NCI-H510A treated with DMSO at 0.1 percent for 48 hours (cell line): ENCODE measurements at regions not wholly inside any gene's neighbourhood (a gene's known extent, or its start where the extent isn't known, plus 50 kb on each side); places are given as distances from the start of the nearest gene placed in this dataset.
"Not testable (repeated sequence)": the region's sequence is repeated elsewhere in the genome, so short reads cannot be mapped to it uniquely, and the experiment has no call there.

Experiments used
- DNase-seq: peaks from one replicate; lab custom pipeline; 2025; lab: John Stamatoyannopoulos, UW

GRCh38 chr5:45057564-45057963, 248.8 kb downstream of the MRPS30 start:
- DNase-seq = no peak

GRCh38 chr5:45060724-45061123, 252.0 kb downstream of the MRPS30 start:
- no peak for DNase-seq

- no peak for DNase-seq
Measured at GRCh38 chr5:45062044-45062443, 253.3 kb downstream of the MRPS30 start.

GRCh38 chr5:45081082-45081481, 272.3 kb downstream of the MRPS30 start:
- no peak for DNase-seq

GRCh38 chr5:45089870-45090269, 281.1 kb downstream of the MRPS30 start:
- DNase-seq = no peak

GRCh38 chr5:45093377-45093776, 284.6 kb downstream of the MRPS30 start:
- DNase-seq = no peak

DNA sequence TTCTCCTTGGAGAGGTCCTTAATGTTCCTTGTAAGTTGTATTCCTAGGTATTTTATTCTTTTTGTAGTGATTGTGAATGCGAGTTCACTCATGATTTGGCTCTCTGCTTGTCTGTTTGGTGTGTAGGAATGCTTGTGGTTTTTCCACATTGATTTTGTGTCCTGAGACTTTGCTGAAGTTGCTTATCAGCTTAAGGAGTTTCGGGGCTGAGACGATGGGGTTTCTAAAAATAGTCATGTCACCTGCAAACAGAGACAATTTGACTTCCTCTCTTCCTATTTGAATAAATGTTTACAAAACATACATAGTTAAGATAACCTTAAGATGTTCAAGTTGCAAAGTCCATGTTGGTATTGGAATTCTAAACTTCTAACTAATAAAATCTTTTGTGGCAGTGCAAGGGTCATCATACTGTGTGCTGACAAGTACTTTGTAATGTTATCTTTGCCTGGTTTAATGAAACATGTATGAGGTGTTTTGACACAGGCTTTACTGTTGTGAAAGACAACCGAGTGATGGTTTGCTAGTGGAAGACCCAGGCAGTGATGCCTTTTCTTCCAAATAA, 286.2 kb downstream of the MRPS30 start:
- no peak for DNase-seq

- no peak for DNase-seq
Measured at GRCh38 chr5:45098483-45098882, 289.7 kb downstream of the MRPS30 start.

- DNase-seq = no peak
Measured at GRCh38 chr5:45101146-45101545, 292.4 kb downstream of the MRPS30 start.

- no peak for DNase-seq
Measured at GRCh38 chr5:45105491-45105994, 296.8 kb downstream of the MRPS30 start.

GRCh38 chr5:45109062-45109461, 300.3 kb downstream of the MRPS30 start:
- no peak for DNase-seq

GRCh38 chr5:45109636-45110035, 300.9 kb downstream of the MRPS30 start:
- DNase-seq = no peak

DNA sequence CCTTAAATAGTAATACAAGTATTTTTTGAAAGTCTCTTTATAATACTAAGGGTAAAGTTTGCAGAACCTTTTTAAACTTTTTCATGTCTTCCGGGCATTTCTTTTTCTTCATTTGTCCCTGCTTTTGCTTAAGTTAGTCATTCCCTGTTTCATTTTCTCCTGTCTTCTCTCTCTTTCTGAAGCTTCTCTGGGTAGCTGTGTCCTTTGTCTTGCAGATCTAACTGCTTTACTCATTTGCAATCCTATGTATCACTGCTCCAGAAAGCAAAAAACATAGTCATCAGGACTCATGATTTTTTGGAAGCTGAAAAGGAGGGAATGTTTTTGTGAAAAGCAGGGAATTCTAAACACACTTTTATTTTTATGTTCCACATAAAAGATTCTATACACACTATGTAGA, 301.7 kb downstream of the MRPS30 start:
- no peak for DNase-seq

DNA sequence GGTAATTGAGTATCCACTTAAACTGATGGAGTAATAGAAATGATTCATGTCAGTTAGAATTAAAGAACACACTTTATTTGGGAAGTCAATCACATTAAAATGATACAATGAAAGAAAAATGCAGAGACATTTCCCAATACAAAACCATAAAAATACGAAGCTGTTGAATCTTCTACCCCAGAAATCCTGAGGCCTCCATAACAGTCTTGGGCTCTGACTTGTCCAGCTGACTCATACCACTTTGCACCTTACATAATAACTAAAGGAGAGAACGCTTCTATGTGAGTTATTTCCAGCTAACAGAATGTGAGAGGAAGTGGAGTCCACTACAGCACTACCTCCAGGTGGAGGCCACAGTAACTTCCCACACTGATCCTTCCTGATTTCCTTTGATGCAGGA, 305.0 kb downstream of the MRPS30 start:
- DNase-seq = no peak

- no peak for DNase-seq
Measured at GRCh38 chr5:45132972-45133371, 324.2 kb downstream of the MRPS30 start.

GRCh38 chr5:45162974-45163373, 354.2 kb downstream of the MRPS30 start:
- DNase-seq = no peak

GRCh38 chr5:45171563-45171962, 362.8 kb downstream of the MRPS30 start:
- DNase-seq = no peak

DNA sequence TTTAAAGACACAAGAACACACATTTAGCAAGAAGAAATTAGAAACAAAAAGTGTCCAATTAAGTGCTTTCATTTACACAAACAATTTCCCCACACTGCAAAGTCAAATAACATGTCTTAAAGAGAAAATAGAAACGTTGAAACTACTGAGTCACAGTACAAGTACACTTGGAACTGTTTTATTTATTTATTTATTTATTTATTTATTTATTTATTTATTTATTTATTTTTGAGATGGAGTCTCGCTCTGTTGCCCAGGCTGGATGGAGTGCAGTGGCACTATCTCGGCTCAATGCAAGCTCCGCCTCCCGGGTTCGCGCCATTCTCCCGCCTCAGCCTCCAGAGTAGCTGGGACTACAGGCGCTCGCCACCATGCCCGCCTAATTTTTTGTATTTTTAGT, 363.9 kb downstream of the MRPS30 start:
- not testable (repeated sequence) for DNase-seq

DNA sequence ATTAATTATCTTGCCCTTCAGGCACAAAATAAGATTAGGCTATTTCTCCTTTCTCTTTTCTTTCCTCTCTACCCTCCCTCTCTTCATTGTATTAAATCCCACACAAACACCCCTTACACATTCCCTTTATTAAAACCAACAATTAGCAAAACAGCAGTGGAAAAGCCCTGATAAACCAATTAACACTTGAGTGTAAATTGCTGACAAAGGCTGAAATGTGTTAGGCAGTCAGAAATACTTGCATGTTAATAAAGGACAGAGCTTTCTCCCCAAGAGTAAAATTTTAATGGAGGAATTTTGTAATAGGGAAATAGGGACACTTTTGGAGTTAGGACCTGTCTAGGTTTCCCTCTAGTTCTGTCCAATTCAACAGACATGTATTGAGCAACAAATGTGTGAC, 370.9 kb downstream of the MRPS30 start:
- no peak for DNase-seq

- DNase-seq = no peak
Measured at GRCh38 chr5:45189042-45189441, 380.3 kb downstream of the MRPS30 start.

GRCh38 chr5:45189481-45189880, 380.7 kb downstream of the MRPS30 start:
- no peak for DNase-seq

- DNase-seq = no peak
Measured at GRCh38 chr5:45195026-45195425, 386.3 kb downstream of the MRPS30 start.
